ENCODE measurements at regions not wholly inside any gene's neighbourhood (a gene's known extent, or its start where the extent isn't known, plus 50 kb on each side); places are given as distances from the start of the nearest gene placed in this dataset.

DNA sequence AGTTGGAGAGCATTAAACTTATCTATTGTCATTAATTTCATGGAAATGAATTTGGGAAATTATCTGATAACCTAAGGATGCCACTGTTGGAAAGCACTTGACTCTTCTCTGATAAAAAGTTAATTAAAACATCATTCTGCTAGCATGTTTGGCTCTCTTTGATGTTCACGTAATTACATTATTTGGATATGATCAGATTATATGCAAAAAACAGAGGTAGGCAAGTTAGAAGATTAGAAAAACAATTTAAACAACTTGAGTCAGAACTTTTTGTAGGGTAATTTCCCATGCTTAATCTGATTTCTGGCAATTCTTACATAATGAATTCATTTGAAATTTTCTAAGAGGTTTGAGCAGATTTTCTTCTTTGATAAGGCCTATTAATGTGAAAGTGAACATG is 882.9 kb downstream of the TRAM1L1 start:
- TF ChIP-seq CTCF (conservative IDR thresholded peaks at IDR 0.05) (no peak), ZFX (IDR thresholded peaks at IDR 0.05) (no peak)

Measured in C4-2B (cell line).